Testis (tissue), 2 donors: ENCODE measurements at regions not wholly inside any gene's neighbourhood (a gene's known extent, or its start where the extent isn't known, plus 50 kb on each side); places are given as distances from the start of the nearest gene placed in this dataset.

ENCODE experiments used
- DNase-seq: peaks from one replicate; pipeline ENCODE4 v3.0.0-alpha.2; 2019
- H3K27ac ChIP-seq, 2 donors: fragments of 200-600 bp; sonication (generic); one replicate each; pipeline ENCODE4 v1.5.1; 2019
- H3K27me3 ChIP-seq: fragments of 200-600 bp; sonication (generic); one replicate; pipeline ENCODE4 v1.5.1; 2019
- H3K36me3 ChIP-seq: fragments of 200-600 bp; sonication (generic); one replicate; pipeline ENCODE4 v1.5.1; 2017; ENCODE audit warnings: low read depth; ENCODE audit errors: missing control alignments
- H3K4me1 ChIP-seq: fragments of 200-600 bp; sonication (generic); one replicate; pipeline ENCODE4 v1.5.1; 2019
- H3K4me3 ChIP-seq, 2 donors: fragments of 200-600 bp; sonication (generic); one replicate each; pipeline ENCODE4 v1.5.1; 2017 to 2019
- H3K9me3 ChIP-seq: fragments of 200-600 bp; sonication (generic); one replicate; pipeline ENCODE4 v1.5.1; 2017
- POLR2A ChIP-seq: fragments of 450-650 bp; IDR thresholded peaks from one replicate; pipeline ENCODE4 v1.6.1; 2017; ENCODE audit warnings: antibody characterized with exemption, mild to moderate bottlenecking, moderate library complexity
- WGBS, 2 donors: methylation state at CpG; one replicate each; pipeline ENCODE4 v1.1.5; 2018; 5-methylcytosine and 5-hydroxymethylcytosine counted together
- intact Hi-C: fragments of 100-400 bp; cut with DNase I; formaldehyde crosslinking; loops from one replicate; pipeline ENCODE4 v1.15.1; 2023; ENCODE audit warnings: low total_unique reads
- TF ChIP-seq, protein P1 (sequence below), 3 experiments: fragments of 450-650 bp in 2 of 3; fragments of 200-600 bp in 1 of 3; sonication (generic) in 1 of 3; IDR thresholded peaks; one replicate each; pipeline ENCODE4 v1.5.1; 2016 to 2019; ENCODE audit warnings: antibody characterized with exemption in 3 of 3, mild to moderate bottlenecking in 2 of 3, moderate library complexity in 1 of 3

DNA sequence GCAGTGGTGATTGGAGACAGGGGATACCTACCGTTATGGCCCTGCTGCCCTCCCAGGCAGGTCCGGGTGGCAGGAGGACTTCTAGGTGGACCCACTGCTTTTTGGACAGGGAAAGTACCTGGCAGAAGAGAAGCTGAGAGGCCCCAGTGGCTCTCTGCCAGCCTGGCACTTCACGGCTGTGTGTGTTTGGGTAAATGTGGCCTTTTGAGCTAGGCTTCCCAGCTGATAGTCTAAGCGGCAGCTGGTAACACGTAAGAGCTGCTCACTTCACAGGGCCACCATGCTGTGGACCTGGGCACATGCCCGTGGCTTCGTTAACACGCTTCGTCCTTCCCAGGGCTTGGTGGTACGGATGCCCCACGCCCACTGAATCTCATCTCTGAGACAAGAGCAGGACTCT is 92.0 kb upstream of the CLCN4 start:
- no peak overlapping the region for H3K4me3 ChIP-seq
- DNase-seq = no peak
- intact Hi-C loops = no loop called here

DNA sequence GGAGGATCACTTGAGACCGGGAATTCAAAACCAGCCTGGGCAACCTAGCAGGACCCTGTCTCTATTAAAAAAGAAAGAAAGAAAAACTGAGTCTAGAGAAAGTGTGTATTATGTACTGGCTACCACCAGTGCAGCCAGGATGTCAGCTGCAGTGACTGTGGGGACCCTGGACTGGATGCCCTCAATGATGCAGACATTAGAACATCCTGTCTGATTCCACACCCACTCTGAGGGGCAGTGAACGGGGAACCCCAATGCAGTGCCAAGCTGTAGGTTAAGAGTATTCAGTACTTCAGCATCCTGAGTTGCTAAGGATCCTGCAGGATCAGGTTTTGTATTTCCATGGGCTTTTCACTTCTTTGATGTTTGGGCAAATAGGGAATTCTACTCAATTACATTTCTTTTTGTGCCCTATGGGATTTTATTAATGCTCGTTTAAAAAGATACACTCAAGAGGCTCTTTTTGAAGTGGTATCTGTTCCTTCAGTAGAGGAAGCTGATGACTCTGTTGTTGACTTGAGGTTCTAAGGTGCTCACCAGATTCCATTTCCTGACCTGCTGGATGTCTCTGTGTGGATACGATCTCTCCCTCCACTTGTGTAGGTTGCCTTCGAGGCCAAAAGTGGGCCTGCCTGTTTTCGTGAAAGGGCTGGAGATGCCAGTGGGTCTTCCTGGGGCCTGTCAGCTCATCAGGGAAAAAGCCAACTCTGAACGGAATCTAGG is 85.9 kb upstream of the CLCN4 start:
- WGBS, 2 donors = 83 to 100% methylated on average over 1 to 7 of the region's 7 CpGs
- H3K27me3 ChIP-seq = no peaks in the 10 kb centered on the region
- no peak overlapping the region for H3K4me3 ChIP-seq
- DNase-seq = no peak
- no peak for TF ChIP-seq POLR2A
- TF ChIP-seq, protein P1, sequence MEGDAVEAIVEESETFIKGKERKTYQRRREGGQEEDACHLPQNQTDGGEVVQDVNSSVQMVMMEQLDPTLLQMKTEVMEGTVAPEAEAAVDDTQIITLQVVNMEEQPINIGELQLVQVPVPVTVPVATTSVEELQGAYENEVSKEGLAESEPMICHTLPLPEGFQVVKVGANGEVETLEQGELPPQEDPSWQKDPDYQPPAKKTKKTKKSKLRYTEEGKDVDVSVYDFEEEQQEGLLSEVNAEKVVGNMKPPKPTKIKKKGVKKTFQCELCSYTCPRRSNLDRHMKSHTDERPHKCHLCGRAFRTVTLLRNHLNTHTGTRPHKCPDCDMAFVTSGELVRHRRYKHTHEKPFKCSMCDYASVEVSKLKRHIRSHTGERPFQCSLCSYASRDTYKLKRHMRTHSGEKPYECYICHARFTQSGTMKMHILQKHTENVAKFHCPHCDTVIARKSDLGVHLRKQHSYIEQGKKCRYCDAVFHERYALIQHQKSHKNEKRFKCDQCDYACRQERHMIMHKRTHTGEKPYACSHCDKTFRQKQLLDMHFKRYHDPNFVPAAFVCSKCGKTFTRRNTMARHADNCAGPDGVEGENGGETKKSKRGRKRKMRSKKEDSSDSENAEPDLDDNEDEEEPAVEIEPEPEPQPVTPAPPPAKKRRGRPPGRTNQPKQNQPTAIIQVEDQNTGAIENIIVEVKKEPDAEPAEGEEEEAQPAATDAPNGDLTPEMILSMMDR (IDR thresholded peaks at IDR 0.05) = no peak
- no peaks in the 10 kb centered on the region for H3K9me3 ChIP-seq
- no peaks in the 10 kb centered on the region for H3K36me3 ChIP-seq
- intact Hi-C loops = no loop called here
- no peak overlapping the region for H3K27ac ChIP-seq
- H3K4me1 ChIP-seq = no peaks in the 10 kb centered on the region

More for the DNA sequence above, 92.0 kb upstream of the CLCN4 start:
- no peaks in the 10 kb centered on the region for H3K4me1 ChIP-seq
- no peaks in the 10 kb centered on the region for H3K36me3 ChIP-seq
- TF ChIP-seq, protein P1 (IDR thresholded peaks at IDR 0.05) = no peak
- TF ChIP-seq POLR2A = no peak
- H3K27me3 ChIP-seq = no peaks in the 10 kb centered on the region
- no peaks in the 10 kb centered on the region for H3K9me3 ChIP-seq
- WGBS, 2 donors = 93 to 100% methylated on average over 2 to 10 of the region's 11 CpGs
- no peak overlapping the region for H3K27ac ChIP-seq

DNA sequence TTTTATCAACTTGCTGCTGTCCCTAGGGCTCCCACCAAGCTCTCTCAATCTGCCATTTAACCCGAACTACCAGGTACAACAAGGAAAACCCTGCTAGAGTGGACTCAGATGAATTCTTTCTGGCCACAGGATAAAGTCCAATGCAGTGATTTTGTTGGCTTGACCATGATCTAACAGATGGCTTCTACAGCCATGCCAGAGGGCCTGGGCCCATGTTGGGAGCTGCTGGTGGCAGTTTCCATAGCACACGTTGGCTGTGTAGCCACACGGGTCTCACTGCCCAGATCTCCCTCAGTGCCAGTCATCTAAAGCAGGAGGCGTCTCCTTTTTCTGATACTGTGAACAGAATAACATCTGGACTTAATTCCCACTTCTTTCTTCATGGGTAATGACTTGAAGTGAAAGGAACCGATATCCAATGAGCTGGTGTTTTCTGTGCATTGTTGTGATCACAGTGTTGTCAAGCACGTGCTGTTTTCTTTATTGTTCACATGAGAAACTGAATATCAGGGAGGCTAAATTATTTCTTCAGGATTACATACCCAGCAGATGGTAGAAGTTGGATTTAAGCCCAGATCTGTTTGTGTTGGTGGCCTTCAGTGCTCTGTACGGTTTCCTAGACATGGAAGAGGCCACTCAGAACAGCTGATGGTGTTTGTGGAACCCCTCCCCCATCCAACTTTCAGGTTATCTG is 85.2 kb upstream of the CLCN4 start:
- H3K27ac ChIP-seq = no peak overlapping the region
- intact Hi-C loops = no loop called here
- H3K4me1 ChIP-seq = no peaks in the 10 kb centered on the region
- no peaks in the 10 kb centered on the region for H3K9me3 ChIP-seq
- no peaks in the 10 kb centered on the region for H3K27me3 ChIP-seq
- H3K36me3 ChIP-seq = no peaks in the 10 kb centered on the region
- no peak for DNase-seq
- TF ChIP-seq POLR2A = no peak
- TF ChIP-seq, protein P1 (IDR thresholded peaks at IDR 0.05) = no peak
- H3K4me3 ChIP-seq = no peak overlapping the region
- 60 to 67% methylated on average over 3 to 7 of the region's 7 CpGs for WGBS, 2 donors

DNA sequence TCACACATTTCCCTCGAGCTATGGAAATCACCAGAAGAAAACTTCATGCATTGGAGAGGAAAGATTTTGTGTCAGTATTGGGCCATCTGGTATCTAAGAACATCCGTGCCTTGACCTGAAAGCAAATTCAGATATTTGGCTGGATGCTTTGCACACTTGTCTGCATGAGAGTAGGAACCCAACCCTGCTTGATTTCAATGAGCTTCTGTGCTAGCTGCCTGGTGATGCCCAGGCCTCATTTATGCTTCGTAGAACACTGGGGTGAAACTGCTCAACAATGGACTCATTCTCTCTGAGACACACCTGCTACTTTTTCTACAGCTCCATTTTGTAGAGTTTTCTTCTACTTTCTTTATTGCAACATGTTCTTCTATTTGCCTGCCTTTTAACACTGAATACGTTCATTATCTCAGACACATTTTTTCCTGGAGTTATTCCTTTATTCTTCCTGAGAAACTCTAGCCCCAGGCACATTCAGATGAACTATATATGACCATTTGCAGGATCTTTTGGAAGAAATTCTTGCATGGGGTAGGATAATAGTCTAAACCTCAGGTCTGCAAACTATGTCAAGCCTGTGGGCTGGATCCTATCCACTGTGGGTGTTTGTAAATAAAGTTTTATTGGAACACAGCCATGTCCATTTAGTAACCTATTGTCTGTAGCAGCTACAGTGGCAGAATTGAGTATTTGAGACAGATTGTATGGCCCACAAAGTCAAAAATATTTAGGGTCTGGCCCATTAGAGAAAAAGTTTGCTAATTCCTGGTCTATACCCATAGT is 83.8 kb upstream of the CLCN4 start:
- H3K36me3 ChIP-seq = no peaks in the 10 kb centered on the region
- H3K27ac ChIP-seq = no peak overlapping the region
- no peaks in the 10 kb centered on the region for H3K27me3 ChIP-seq
- no peaks in the 10 kb centered on the region for H3K4me1 ChIP-seq
- H3K4me3 ChIP-seq = no peak overlapping the region
- no peaks in the 10 kb centered on the region for H3K9me3 ChIP-seq
- DNase-seq = no peak
- TF ChIP-seq, protein P1 (IDR thresholded peaks at IDR 0.05) = no peak
- TF ChIP-seq POLR2A = no peak
- WGBS, 2 donors = 81 to 82% methylated on average over 4 of the region's 4 CpGs
- intact Hi-C loops = no loop called here
